ENCODE measurements at regions not wholly inside any gene's neighbourhood (a gene's known extent, or its start where the extent isn't known, plus 50 kb on each side); places are given as distances from the start of the nearest gene placed in this dataset.
"Not testable (repeated sequence)": the region's sequence is repeated elsewhere in the genome, so short reads cannot be mapped to it uniquely, and the experiment has no call there.

GRCh38 chr4:155582041-155582440, 84.6 kb upstream of the GUCY1A1 start:
- POLR2A ChIA-PET (ENCODE audit: low non-redundant PET) = no interaction called here
- H3K27ac ChIP-seq = no peak overlapping the region
- CTCF ChIA-PET = no interaction called here
- DNase-seq (ENCODE audit: low spot score) = no peak
- TF ChIP-seq CTCF (conservative IDR thresholded peaks at IDR 0.05; ENCODE audit: low read depth) = no peak

GRCh38 chr4:155578726-155579370, 87.8 kb upstream of the GUCY1A1 start:
- no peak for DNase-seq (ENCODE audit: low spot score)
- POLR2A ChIA-PET (ENCODE audit: low non-redundant PET) = no interaction called here
- no peak for TF ChIP-seq CTCF (conservative IDR thresholded peaks at IDR 0.05; ENCODE audit: low read depth)
- CTCF ChIA-PET = no interaction called here
- no peak overlapping the region for H3K27ac ChIP-seq

- ChIA-PET CTCF (no interaction called here), POLR2A (ENCODE audit: low non-redundant PET) (no interaction called here)
- TF ChIP-seq CTCF (conservative IDR thresholded peaks at IDR 0.05; ENCODE audit: low read depth) = no peak
- H3K27ac ChIP-seq = no peak overlapping the region
- no peak for DNase-seq (ENCODE audit: low spot score)
These were observed 88.4 kb upstream of the GUCY1A1 start for GRCh38 chr4:155578219-155578618.

- CTCF ChIA-PET; DNase-seq (ENCODE audit: low spot score); H3K27ac ChIP-seq; POLR2A ChIA-PET (ENCODE audit: low non-redundant PET): not testable (repeated sequence)
These were observed 92.3 kb upstream of the GUCY1A1 start for GRCh38 chr4:155574329-155574728.

GRCh38 chr4:155573126-155573525, 93.5 kb upstream of the GUCY1A1 start:
- ChIA-PET POLR2A (ENCODE audit: low non-redundant PET) (no interaction called here), CTCF (no interaction called here)
- no peak for TF ChIP-seq CTCF (conservative IDR thresholded peaks at IDR 0.05; ENCODE audit: low read depth)
- no peak for DNase-seq (ENCODE audit: low spot score)
- H3K27ac ChIP-seq = no peak overlapping the region

- CTCF ChIA-PET = no interaction called here
- H3K27ac ChIP-seq = no peak overlapping the region
- no peak for TF ChIP-seq CTCF (conservative IDR thresholded peaks at IDR 0.05; ENCODE audit: low read depth)
- DNase-seq (ENCODE audit: low spot score) = no peak
- POLR2A ChIA-PET (ENCODE audit: low non-redundant PET) = no interaction called here
These were observed 94.4 kb upstream of the GUCY1A1 start for GRCh38 chr4:155572106-155572703.

GRCh38 chr4:155571184-155571944, 95.3 kb upstream of the GUCY1A1 start:
- H3K27ac ChIP-seq = no peak overlapping the region
- ChIA-PET CTCF (interaction anchor here (0.8 kb wide), 1 partner anchor 66 kb away, joined by 3 read pairs; no protein-coding TSS in a partner anchor), POLR2A (ENCODE audit: low non-redundant PET) (no interaction called here)
- DNase-seq (ENCODE audit: low spot score) = no peak
- no peak for TF ChIP-seq CTCF (conservative IDR thresholded peaks at IDR 0.05; ENCODE audit: low read depth)
